ENCODE measurements at regions not wholly inside any gene's neighbourhood (a gene's known extent, or its start where the extent isn't known, plus 50 kb on each side); places are given as distances from the start of the nearest gene placed in this dataset.
"Not testable (repeated sequence)": the region's sequence is repeated elsewhere in the genome, so short reads cannot be mapped to it uniquely, and the experiment has no call there.

DNA sequence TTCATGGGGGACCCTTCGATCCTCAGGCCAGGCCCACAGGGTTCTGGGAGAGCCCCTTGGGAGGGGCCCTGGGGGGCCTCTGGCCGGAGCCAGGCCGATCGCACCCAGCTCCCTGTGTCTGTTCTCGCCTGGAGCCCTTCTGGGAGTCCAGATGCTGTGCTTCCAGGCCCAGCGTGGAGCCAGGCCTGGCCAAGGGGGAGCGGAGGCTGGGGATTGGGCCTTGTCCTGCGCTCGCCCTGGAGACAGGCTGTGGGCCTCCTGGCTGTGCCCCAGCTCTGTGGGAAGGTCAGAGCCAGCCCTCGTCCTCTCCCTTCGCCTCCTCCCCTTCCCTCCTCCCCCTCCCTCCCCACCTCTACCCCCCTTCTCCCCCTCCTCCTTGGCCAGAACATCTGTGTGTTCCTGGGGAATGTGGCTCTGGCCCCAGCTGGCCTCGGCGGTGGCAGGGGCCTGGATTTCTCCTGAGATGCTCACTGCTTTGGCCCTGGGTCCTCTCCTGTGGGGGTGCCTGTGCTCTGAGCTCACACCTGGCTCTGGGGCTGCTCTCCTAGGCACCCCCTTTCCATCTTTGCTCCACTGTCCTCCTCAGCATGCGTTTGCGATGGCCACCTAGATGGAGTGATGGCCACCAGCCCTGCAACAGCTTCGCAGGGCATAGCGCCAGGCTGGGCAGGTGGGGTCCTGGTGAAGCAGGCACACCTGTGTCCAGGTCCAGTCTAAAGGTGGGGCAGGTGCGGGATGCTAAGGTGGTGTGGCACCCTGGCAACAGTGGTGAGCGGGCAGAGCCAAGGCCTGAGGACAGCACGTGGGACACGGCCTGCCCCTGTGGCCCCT is 90.6 kb upstream of the CIBAR2 start:
- DNase-seq (ENCODE audit: low read depth in 2 of 2) = no peak

DNA sequence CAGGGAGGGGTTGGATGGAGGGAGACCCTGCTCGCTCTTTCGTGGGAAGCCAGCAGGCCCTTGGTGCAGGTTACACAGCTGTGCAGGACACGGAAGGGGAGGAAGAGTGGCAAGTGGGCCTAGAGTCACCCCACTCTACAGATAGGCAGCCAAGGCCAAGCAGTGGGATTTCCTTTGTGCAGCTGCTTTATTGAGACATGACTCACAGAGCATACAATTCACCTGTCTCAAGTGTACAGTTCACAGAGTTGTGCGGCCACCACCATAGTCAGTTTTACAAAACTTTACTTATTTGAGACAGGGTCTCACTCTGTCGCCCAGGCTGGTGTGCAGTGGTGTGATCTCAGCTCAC is 91.2 kb upstream of the CIBAR2 start:
- DNase-seq (ENCODE audit: low read depth in 2 of 2) = no peak

DNA sequence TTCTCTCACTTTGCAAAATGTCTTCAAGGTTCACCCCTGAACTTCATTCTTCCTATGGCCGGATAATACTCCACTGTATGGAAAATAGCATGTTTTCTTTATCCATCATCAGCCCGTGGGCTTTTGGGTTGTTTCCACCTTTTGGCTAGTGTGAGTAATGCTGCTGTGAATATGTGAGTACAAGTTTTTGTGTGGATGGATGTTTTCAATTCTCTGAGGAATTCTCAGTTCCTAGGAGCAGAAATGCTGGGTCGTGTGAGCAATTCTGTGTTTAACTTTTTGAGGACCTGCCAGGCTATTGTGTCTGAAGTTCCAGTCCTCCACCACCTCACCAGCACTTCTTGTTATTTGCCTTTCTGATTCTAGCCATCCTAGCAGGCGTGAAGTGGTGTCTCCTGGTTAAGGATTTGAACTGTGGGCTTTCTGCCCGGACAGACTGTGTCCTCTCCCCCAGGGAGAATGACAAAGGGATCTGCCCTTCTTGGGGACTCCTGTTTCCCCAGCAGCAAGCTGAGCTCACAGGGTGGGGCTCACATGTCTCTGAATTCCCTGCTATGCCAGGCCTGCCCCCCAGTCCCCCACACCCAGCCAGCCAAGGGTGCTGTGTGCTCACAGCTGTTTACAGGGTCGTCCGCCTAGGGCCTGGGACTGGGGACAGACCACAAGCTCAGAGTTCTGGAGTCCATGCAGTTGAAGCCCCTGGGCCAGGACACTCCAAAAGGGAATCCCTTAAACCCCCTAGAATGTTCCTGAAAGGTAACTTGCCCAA is 92.2 kb upstream of the CIBAR2 start:
- DNase-seq (ENCODE audit: low read depth in 2 of 2) = no peak

DNA sequence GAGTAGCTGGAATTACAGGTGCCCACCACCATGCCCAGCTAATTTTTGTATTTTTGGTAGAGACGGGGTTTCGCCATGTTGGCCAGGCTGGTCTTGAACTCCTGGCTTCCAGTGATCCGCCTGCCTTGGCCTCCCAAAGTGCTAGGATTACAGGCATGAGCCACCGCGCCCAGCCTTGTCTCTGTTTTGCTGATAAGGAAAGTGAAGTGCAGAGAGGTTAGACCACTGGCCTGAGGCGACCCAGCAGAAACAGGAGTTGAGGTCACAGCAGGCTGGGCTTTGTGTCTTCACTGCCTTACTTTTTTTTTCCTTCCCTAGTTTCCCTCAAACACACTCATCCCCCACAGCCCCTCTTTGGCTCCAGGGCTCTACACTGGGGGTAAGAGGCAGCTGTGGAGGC is 93.0 kb upstream of the CIBAR2 start:
- not testable (repeated sequence) for DNase-seq (ENCODE audit: low read depth in 2 of 2)

DNA sequence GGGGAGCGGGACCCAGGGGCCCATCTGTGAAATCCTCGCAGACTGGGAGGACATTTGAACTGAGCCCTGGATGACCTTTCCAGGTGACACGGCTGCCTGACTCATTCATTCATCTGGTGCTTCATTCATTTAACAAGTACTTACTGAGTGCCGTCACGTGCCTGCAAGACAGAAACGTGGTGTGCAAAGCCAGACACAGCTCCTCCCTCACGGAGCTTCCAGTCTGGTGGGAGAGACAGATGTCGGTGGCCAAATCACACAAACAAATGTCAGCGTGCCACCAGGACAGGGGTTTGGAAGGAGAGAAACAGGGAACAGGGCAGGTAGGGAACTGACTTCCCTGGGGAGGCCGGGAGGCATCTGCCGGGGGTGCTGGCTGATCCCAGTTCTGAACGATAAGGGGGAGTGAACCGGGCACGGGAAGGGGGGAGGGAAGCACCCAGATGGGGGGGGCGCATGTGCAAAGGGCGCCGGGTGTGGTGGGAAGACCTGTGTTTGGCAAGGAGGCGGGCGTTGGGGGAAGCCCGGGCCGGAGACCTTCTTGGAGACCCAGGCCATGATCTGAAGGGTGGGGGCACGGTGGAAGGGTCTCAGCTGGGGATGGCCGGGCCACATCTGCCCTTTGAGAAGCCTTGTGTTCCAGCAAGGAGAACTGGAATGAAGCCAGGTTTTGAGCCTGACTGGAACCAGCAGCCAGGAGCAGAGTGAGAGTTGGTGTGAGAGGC is 93.6 kb upstream of the CIBAR2 start:
- no peak for DNase-seq (ENCODE audit: low read depth in 2 of 2)

DNA sequence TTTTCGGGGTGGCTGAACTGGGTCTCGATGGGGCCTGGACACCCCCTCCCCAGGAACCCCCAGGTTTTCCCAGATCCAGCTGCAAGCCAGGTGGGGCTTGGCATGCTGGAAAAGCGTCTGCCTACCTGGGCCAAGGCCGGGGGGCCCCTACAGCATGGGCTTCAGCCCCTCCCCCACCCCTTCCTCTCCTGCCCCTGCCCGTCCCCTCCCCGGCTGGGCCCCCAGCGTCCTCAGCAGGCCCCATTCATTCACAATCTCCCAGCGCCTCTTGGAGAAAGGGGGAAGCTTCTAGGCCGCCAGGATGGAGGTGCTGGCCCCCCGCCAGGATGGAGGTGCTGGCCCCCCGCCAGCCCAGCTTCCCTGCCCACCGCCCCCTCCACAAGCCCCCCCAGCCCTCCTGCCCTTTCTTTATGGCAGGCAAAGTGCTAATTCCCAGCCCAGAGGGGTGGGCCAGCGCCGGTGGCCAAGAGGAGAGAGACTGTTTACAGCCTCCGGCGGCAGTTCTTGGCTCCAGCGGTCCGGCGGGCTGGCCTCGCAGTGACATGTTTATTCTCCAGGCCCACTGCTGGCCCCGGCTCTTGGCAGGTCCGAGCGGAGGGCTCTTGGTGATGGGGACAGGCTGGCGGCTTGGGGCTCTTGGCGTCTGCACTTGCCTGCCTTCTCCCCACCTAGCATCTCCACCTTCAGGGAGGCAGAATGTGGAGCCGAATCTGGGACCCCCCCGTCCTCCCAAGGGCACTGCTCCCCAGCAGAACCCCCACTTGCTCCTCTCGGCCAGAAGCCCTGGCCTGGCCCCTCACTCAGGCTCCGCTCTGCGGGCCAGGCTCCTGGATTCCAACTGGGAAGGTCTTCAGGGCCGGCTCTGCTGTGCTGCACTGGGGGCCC is 94.4 kb upstream of the CIBAR2 start:
- DNase-seq (ENCODE audit: low read depth in 2 of 2) = no peak

DNA sequence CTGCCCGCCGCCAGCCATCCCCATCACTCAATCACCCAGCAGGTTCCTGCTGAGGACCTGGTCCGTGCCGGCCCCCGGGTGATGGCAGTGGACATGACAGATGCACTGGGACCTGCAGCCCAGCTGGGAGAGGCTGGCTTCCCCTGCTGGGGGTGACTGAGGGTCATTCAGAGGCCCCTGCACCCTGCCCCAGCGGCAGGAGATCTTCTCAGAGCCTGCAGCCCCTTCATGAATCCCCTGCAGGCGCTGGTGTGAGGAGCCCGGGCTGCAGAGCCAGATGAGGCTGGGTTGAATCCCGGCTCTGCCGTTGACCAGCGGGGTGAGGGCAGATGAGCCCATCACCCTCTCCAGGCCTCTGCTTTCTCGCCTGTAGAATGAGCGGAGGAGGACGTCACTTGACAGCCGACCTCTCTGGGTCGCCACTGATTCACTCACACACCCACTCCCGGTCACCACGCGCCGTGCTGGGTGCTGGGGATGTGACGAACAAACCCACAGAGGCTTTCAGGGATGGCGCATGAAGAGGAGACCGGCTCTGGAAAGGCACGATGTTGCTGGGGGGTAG is 95.2 kb upstream of the CIBAR2 start:
- DNase-seq (ENCODE audit: low read depth in 2 of 2) = no peak

DNA sequence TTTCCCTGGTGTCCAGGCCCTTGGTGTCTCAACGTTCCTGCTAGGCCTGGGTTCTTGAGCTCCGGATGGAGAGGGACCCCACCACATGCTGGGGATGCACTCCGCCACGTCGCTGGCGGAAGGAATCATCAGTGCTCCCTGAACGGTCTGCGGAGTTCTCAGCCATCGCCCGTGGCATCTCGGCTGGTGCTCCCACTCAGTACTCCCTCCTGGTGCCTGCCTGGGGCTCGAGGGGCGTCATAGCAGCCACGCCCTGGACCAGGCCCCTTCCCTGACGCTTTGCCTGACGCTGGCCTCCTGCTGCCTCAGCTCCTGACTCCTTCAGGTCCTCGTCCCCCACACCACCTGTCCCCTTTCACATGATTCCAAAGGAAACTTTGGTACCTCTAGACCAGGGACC is 95.9 kb upstream of the CIBAR2 start:
- no peak for DNase-seq (ENCODE audit: low read depth in 2 of 2)

DNA sequence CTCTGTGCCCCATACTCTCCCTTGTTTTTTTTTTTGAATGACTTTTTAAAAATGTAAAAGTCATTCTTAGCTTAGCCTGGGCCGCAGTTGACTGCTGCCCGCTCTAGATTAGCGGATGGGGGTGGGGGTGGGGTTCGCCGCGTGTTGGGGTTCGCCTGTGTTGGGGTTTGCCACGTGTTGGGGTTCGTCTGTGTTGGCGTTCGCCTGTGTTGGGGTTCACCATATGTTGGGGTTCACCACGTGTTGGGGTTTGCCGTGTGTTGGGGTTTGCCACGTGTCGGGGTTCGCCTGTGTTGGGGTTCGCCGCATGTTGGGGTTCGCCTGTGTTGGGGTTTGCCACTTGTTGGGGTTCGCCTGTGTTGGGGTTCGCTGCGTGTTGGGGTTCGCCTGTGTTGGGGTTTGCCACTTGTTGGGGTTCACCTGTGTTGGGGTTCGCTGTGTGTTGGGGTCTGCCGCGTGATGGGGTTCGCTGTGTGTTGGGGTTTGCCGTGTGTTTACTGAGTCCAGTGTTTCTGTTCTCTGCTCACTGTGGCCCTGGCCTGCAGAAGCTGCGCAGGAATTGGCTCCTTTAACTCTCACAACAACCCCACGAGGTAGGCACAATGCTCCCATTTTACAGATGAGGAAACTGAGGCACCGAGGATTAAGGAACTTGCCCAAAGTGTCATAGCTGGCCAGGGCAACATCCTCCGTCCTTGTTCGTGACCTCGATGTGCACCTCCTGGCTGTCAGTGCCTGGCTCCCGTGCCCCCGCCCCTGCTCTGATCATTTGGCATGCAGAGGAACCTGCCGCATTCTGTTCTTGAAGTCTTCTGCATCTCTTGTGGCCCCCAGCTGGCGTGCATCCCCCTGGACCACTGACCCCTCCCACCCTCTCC is 96.6 kb upstream of the CIBAR2 start:
- DNase-seq (ENCODE audit: low read depth in 2 of 2) = no peak

DNA sequence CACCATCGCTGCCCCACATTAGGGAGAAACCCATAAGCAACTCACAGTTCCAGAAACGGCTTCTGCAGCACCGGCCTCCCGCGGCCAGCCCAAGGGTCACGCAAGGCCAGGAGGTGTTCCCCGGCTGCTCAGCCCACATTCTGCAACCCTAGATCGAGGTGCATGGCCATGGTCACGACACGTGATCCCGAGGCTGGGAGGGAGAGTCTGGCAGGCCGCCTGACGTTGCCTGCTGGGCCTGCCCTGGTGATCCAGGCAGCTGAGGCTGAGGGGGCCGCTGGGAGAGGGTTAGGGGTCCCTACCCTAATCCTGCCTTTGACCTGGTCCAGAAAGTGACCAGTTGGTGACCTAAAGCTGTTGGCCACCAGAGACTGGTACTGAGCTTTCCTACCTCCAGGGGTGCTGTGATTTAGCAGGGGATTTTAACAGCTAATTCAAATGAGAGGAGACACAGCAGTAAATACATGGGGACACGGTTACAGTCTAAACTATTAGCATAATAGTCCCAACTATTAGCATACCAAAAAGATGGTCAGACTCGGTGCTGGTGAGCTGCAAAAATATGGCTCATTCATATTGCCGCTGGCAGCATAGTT is 97.4 kb upstream of the CIBAR2 start:
- DNase-seq (ENCODE audit: low read depth in 2 of 2) = no peak

DNA sequence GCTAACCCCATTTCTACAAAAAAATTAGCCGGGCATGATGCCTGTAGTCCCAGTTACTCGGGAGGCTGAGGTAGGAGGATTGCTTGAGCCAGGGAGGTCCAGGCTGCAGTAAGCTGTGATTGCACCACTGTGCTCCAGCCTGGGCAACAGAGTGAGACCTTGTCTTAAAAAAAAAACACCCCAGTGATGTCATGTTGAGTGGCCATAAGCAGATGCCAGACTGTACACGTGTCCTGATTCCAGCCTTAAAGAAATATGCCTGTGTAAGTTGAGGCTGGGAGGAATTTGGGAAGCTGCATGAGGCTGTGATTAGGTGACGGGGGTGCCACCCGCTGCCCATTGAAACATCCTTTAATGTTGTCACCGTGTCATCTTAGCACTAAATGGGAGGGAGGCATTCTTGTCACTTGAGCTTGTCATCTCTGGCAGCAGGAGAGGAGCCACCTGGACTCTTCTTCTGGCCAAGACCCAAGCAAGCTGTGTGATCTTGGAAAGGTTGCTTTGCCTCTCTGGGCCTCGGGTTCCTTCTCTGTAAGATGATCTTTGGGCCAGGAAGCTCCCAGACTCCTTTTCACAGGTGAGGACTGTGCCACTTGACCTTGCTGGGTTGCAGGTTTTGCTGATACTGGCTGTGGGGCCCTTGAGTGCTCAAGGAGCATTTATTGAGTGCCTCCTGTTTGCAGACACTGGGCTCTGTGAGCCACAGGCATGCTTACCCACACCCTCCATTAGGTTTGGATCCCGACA is 98.3 kb upstream of the CIBAR2 start:
- no peak for DNase-seq (ENCODE audit: low read depth in 2 of 2)

DNA sequence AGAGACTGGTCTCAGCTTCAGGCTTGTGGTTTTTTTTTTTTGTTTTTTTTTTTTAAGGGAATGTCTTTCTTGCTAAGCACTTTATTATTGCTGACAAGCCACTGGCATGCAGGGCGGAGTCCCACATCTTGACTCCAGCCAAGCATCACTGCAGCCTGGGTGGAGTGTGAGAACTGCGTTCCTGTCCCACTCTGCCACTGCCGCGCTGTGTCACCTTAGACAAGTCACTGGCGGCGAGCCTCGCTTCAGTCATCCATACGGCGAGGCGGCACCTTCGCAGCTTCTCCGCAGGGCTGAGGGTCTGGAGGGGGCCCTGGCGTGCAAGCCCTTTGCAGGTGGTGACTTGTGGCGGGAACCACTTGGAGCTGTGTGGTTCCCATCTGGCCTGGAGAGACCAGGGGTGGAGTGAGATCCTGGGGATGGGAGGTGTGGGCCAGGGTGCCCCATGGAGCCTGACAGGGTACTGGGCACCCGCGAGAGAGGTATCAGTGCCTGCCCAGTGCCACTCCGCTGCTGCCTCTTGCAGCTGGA is 99.1 kb upstream of the CIBAR2 start:
- no peak for DNase-seq (ENCODE audit: low read depth in 2 of 2)

DNA sequence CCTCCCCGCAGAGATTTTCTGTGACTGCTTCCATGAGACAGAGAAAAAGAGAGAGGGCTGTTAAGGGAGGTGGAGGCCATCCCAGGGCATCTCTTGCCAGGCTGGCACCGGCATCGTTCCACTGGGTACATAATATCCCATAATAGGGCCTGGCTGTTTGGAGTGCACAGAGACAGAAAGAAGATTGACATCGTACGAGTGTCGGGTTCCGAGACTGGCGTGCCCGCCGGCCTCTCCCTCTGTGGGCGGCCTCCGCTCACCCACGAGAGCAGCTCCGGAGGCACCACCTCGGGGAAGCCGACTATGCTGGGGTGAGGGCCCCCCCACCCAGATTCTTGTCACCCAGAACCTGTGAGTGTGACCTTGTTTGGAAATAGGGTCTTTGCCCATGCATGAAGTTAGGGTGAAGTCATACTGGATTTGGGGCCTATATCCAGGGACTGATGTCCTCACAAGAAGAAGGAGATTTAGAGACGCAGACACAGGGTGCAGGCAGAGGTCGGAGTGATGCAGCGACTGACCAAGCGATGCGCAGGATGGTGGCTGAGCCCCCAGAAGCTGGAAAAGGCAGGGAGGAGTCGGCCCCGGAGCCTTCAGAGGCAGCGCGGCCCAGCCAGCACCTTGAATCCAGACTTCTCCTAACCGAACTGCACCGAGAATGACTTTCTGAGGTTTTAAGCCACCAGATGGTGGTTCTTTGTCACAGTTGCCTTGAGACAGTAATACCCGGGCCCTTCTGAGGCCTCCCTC is 101.8 kb upstream of the CIBAR2 start:
- DNase-seq (ENCODE audit: low read depth in 2 of 2) = no peak

DNA sequence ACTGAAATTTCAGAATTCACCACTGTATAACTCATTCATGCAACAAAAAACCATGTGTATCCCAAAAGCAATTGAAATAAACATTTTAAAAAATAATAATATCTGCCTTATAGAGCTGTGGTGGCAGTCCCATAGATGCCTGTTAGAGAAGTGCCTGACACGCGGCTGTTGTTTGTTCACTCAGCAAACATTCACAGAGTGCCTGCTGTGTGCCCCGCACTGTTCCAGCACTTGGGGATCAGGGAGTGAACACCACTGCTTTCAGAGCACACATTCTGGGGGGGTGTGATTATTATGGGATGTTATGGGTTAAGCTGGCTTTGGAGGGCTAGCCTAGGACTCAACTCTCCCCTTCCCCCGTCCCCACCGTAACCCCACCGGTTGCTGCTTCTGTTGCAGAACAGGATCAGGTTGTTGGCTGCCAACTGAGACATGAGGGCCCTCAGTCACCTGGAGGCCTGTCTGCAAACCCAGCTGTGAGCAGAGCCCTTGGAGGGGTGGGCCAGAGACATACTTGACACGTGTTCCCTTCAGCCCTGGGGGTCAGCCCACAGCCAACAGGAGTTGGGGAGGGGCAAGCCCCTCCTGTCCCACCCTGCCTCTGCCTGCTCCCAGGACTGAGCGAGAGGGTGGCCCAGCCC is 103.3 kb upstream of the CIBAR2 start:
- no peak for DNase-seq (ENCODE audit: low read depth in 2 of 2)

DNA sequence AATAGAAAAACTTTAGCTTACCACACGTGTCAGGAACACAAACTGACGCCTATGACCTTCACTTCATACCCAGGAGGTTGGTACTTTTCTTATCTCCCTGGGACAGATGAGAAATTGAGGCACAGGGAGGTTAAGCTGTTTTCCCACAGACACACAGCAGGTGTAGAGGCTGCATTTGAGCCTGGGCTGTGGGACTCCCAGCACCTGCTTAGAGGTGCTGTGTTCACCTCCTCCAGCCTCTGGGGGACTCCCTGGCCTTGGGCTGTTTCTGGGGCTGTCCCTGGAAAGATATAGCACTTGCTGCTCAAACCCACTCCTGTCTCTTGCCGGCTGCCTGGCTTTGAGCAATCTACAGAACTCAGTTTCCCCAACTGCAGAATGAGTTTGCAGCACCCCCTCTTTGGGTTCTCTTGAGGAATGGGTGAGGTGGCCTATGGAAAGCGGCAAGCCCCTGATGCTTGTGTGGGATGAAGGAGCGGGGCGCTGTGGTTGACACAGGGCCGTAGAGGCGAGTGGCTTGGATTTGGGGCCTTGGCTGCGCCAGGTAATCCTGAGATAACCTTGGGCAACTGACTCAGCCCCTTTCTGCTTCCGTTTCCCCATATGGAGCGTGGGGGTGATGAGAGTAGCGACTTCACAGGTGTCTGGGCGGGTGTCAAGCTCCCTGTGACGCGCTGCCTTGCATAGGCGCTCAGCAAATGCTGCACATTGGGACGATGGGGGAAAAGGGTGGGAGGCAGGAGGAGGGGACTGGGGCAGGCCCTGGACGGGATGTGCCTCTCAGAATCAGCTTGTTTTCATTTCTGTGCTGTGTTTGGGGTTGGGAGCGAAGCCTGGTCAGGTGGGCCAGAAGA is 104.5 kb upstream of the CIBAR2 start:
- DNase-seq (ENCODE audit: low read depth in 2 of 2) = no peak

DNA sequence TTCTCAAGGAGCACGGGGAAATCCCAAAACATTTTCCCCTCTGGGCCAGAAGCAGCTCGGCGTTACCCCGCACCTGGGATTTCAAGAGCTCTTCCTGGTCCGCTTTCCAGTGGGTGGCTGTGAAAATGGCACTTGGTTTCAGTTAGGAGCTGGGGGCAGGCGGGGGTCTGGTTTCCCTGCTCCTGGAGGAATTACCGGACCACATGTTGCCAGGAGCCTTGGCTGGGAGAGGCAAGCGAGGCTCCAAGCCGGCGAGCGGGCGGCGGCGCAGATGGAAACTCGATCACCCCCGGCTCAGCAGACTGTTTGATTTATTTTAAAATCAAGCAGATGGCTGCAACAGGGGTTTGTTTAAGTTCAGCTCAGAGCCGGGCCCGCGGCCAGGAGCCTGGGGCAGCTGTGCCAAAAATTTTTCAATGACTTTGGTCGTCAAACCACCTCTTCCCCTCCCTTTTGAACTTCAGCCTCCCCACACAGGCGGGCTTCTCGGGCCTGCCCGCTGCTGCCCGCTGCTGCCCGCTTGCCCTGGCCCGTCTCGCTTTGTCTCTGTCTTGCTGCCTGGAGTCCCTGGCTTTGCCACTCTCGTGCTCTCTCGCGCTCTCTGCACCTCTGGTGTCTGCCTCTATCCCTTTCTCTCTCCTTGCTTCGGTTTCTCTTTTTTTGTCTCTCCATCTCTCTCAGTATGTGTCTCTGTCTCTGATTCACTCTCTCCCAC is 108.0 kb upstream of the CIBAR2 start:
- DNase-seq (ENCODE audit: low read depth in 2 of 2) = no peak

Measured in stimulated activated CD8-positive, alpha-beta memory T cell treated with anti-CD3 and anti-CD28 coated beads, Interleukin-15, amount 100 ng/mL, for 4 hours (primary cell).